Prostate gland (tissue), 2 donors: ENCODE measurements at regions not wholly inside any gene's neighbourhood (a gene's known extent, or its start where the extent isn't known, plus 50 kb on each side); places are given as distances from the start of the nearest gene placed in this dataset.
A peak's percentile ranks its signal among the peaks of the same experiment; 100 is the strongest.

Experiments
- DNase-seq: peaks from one replicate; pipeline ENCODE4 v3.0.0-alpha.2; 2019; ENCODE audit warnings: low spot score
- H3K27ac ChIP-seq, 2 donors: fragments of 200-600 bp; sonication (generic); 2 replicates each; pipeline ENCODE4 v1.5.1; 2017 to 2019
- H3K27me3 ChIP-seq: fragments of 200-600 bp; sonication (generic); replicated peaks from 2 replicates; pipeline ENCODE4 v1.5.1; 2019; ENCODE audit not compliant: insufficient read depth
- H3K36me3 ChIP-seq, 2 donors: fragments of 200-600 bp; sonication (generic); 1 replicate in 1 of 2; 2 replicates in 1 of 2; pipeline versions ENCODE4 v1.5.1 to v1.8.1; 2017 to 2019
- H3K4me1 ChIP-seq: fragments of 200-600 bp; sonication (generic); replicated peaks from 2 replicates; pipeline ENCODE4 v1.5.1; 2019
- H3K4me3 ChIP-seq, 2 donors: fragments of 200-600 bp; sonication (generic); 2 replicates each; pipeline ENCODE4 v1.5.1; 2017 to 2019
- H3K9me3 ChIP-seq: fragments of 200-600 bp; sonication (generic); 2 replicates; pipeline ENCODE4 v1.5.1; 2017
- CTCF ChIP-seq, 4 experiments: fragments of 200-600 bp in 2 of 4; fragments of 450-650 bp in 2 of 4; sonication (generic) in 2 of 4; IDR thresholded peaks; 1 replicate in 3 of 4; 2 replicates in 1 of 4; pipeline ENCODE4 v1.5.1; 2016 to 2019; ENCODE audit warnings: antibody characterized with exemption in 4 of 4, mild to moderate bottlenecking in 2 of 4, moderate library complexity in 2 of 4
- POLR2A ChIP-seq: fragments of 450-650 bp; IDR thresholded peaks from one replicate; pipeline ENCODE4 v1.6.1; 2016; ENCODE audit warnings: antibody characterized with exemption, mild to moderate bottlenecking
- POLR2AphosphoS5 ChIP-seq: sonication (generic); formaldehyde crosslinking; IDR thresholded peaks from one replicate; pipeline ENCODE4 v1.6.1; 2017; ENCODE audit warnings: antibody characterized with exemption
- WGBS: methylation state at CpG from one replicate; pipeline ENCODE4 v1.1.5; 2018; 5-methylcytosine and 5-hydroxymethylcytosine counted together
- intact Hi-C: fragments of 100-400 bp; cut with DNase I; formaldehyde crosslinking; loops from one replicate; pipeline ENCODE4 v1.14.2; 2022

- no peak overlapping the region for H3K27ac ChIP-seq
- no peaks in the 10 kb centered on the region for H3K4me1 ChIP-seq
- DNase-seq, result no peak
- 88% methylated on average over 4 of the region's 4 CpGs for WGBS
- no peak for TF ChIP-seq CTCF (IDR thresholded peaks at IDR 0.05)
- TF ChIP-seq POLR2A, result no peak
- no peak for TF ChIP-seq POLR2AphosphoS5
- intact Hi-C loops, result no loop called here
- no peak overlapping the region for H3K4me3 ChIP-seq
- H3K36me3 ChIP-seq, result no peaks in the 10 kb centered on the region
- no peaks in the 10 kb centered on the region for H3K9me3 ChIP-seq
- no peaks in the 10 kb centered on the region for H3K27me3 ChIP-seq
Observed at GRCh38 chr2:45248214-45248613, 239.0 kb upstream of the SIX2 start.

- no peaks in the 10 kb centered on the region for H3K36me3 ChIP-seq
- no peak for DNase-seq
- 61% methylated on average over 2 of the region's 2 CpGs for WGBS
- TF ChIP-seq POLR2AphosphoS5 (no peak), CTCF (IDR thresholded peaks at IDR 0.05) (no peak), POLR2A (no peak)
- H3K4me1 ChIP-seq, result peaks cover 3% of the 10 kb centered on the region
- no peak overlapping the region for H3K27ac ChIP-seq
- intact Hi-C loops, result no loop called here
- no peak overlapping the region for H3K4me3 ChIP-seq
- no peaks in the 10 kb centered on the region for H3K27me3 ChIP-seq
- H3K9me3 ChIP-seq, result no peaks in the 10 kb centered on the region
Observed at GRCh38 chr2:45244928-45245327, 235.7 kb upstream of the SIX2 start.

- intact Hi-C loops, result no loop called here
- H3K27ac ChIP-seq, result no peak overlapping the region
- WGBS, result 33% methylated on average over 6 of the region's 6 CpGs
Observed at GRCh38 chr2:45242161-45242741, 233.0 kb upstream of the SIX2 start.

GRCh38 chr2:45241061-45241561 lies 231.9 kb upstream of the SIX2 start:
- H3K27ac ChIP-seq, result no peak overlapping the region
- WGBS, result 23% methylated on average over 3 of the region's 3 CpGs

More at GRCh38 chr2:45242161-45242741, 233.0 kb upstream of the SIX2 start:
- Histone ChIP-seq H3K27me3 (no peaks in the 10 kb centered on the region), H3K36me3 (no peaks in the 10 kb centered on the region), H3K4me1 (peaks cover 3% of the 10 kb centered on the region), H3K9me3 (no peaks in the 10 kb centered on the region), H3K4me3 (no peak overlapping the region)
- TF ChIP-seq POLR2A, result no peak
- TF ChIP-seq CTCF (IDR thresholded peaks at IDR 0.05), result no peak
- no peak for TF ChIP-seq POLR2AphosphoS5
- no peak for DNase-seq

More at GRCh38 chr2:45241061-45241561, 231.9 kb upstream of the SIX2 start:
- H3K9me3 ChIP-seq, result no peaks in the 10 kb centered on the region
- H3K27me3 ChIP-seq, result no peaks in the 10 kb centered on the region
- intact Hi-C loops, result no loop called here
- H3K4me3 ChIP-seq, result no peak overlapping the region
- no peaks in the 10 kb centered on the region for H3K36me3 ChIP-seq
- DNase-seq, result no peak
- peaks cover 3% of the 10 kb centered on the region for H3K4me1 ChIP-seq
- peak; percentile 73 for TF ChIP-seq POLR2AphosphoS5
- no peak for TF ChIP-seq CTCF (IDR thresholded peaks at IDR 0.05)
- TF ChIP-seq POLR2A, result no peak
